GM23338 (cell line): ENCODE measurements at regions not wholly inside any gene's neighbourhood (a gene's known extent, or its start where the extent isn't known, plus 50 kb on each side); places are given as distances from the start of the nearest gene placed in this dataset.

ENCODE experiments used
- ATAC-seq: fragments of 200-7000 bp; cut with Tn5 transposase; 3 replicates; pipeline ENCODE4 v1.9.1; 2020
- DNase-seq: peaks from one replicate; pipeline ENCODE4 v3.0.0-alpha.2; 2015; ENCODE audit warnings: low spot score
- H2AFZ ChIP-seq: fragments of 200-600 bp; sonication (generic); 2 replicates; pipeline ENCODE4 v1.8.0; 2016; ENCODE audit warnings: antibody characterized with exemption, mild to moderate bottlenecking, moderate library complexity
- H3F3A ChIP-seq: fragments of 200-600 bp; sonication (generic); replicated peaks from 2 replicates; pipeline ENCODE4 v1.8.0; 2017; ENCODE audit warnings: antibody characterized with exemption, mixed run types, low read depth
- H3K27ac ChIP-seq: fragments of 200-600 bp; sonication (generic); 2 replicates; pipeline ENCODE4 v1.6.1; 2016; ENCODE audit warnings: low read depth
- H3K27me3 ChIP-seq: fragments of 200-600 bp; sonication (generic); 2 replicates; pipeline ENCODE4 v1.8.0; 2016; ENCODE audit warnings: mild to moderate bottlenecking, mixed run types, moderate library complexity; ENCODE audit not compliant: insufficient read depth
- H3K36me3 ChIP-seq: fragments of 200-600 bp; sonication (generic); 2 replicates; pipeline ENCODE4 v1.8.0; 2016; ENCODE audit warnings: mild to moderate bottlenecking; ENCODE audit not compliant: insufficient read depth
- H3K4me1 ChIP-seq: fragments of 200-600 bp; sonication (generic); 2 replicates; pipeline ENCODE4 v1.8.0; 2016; ENCODE audit warnings: mild to moderate bottlenecking, moderate library complexity; ENCODE audit not compliant: insufficient read depth
- H3K4me2 ChIP-seq: fragments of 200-600 bp; sonication (generic); 2 replicates; pipeline ENCODE4 v1.7.1; 2017; ENCODE audit warnings: mixed run types
- H3K4me3 ChIP-seq: fragments of 200-600 bp; sonication (generic); 2 replicates; pipeline ENCODE4 v1.6.1; 2016; ENCODE audit warnings: mixed run types
- H3K79me2 ChIP-seq: fragments of 200-600 bp; sonication (generic); replicated peaks from 2 replicates; pipeline ENCODE4 v1.8.0; 2017; ENCODE audit warnings: mild to moderate bottlenecking; ENCODE audit not compliant: insufficient read depth
- H3K9me2 ChIP-seq: fragments of 200-600 bp; sonication (generic); 2 replicates; pipeline ENCODE4 v1.8.0; 2017; ENCODE audit not compliant: insufficient read depth
- H4K20me1 ChIP-seq: fragments of 200-600 bp; sonication (generic); replicated peaks from 2 replicates; pipeline ENCODE4 v1.8.0; 2017; ENCODE audit warnings: mild to moderate bottlenecking; ENCODE audit not compliant: insufficient read depth
- H3K27ac Mint-ChIP-seq: 2 replicates; pipeline ENCODE4 v1.8.0; 2020; ENCODE audit warnings: inconsistent platforms, mild to moderate bottlenecking, moderate library complexity, mixed read lengths
- H3K27me3 Mint-ChIP-seq: 3 replicates; pipeline ENCODE4 v1.8.0; 2022; ENCODE audit warnings: low read depth, mild to moderate bottlenecking, moderate library complexity, mixed read lengths, inconsistent platforms; ENCODE audit not compliant: insufficient read depth, poor library complexity
- H3K36me3 Mint-ChIP-seq: 3 replicates; pipeline ENCODE4 v1.8.0; 2021; ENCODE audit warnings: low read depth, mild to moderate bottlenecking, inconsistent platforms, moderate library complexity, mixed read lengths
- H3K4me1 Mint-ChIP-seq: 3 replicates; pipeline ENCODE4 v1.8.0; 2020; ENCODE audit warnings: mild to moderate bottlenecking, inconsistent platforms, mixed read lengths
- H3K4me3 Mint-ChIP-seq: 3 replicates; pipeline ENCODE4 v1.8.0; 2021; ENCODE audit warnings: moderate library complexity, mild to moderate bottlenecking, inconsistent platforms, mixed read lengths
- H3K9me3 Mint-ChIP-seq: 3 replicates; pipeline ENCODE4 v1.8.0; 2020; ENCODE audit warnings: moderate library complexity, mild to moderate bottlenecking, inconsistent platforms, mixed read lengths
- CREB1 ChIP-seq: fragments of 250-450 bp; sonication (Bioruptor Pico); IDR thresholded peaks from 2 replicates; pipeline ENCODE4 v1.5.0; 2020; ENCODE audit warnings: low read depth, mild to moderate bottlenecking, moderate library complexity
- EZH2phosphoT487 ChIP-seq: fragments of 200-600 bp; sonication (generic); IDR thresholded peaks from one replicate; pipeline ENCODE4 v1.8.1; 2018; ENCODE audit warnings: antibody characterized with exemption; ENCODE audit not compliant: unreplicated experiment
- NANOG ChIP-seq: IDR thresholded peaks from 2 replicates; pipeline ENCODE4 v1.6.1; 2016; ENCODE audit warnings: antibody characterized with exemption, borderline replicate concordance
- POLR2AphosphoS5 ChIP-seq: IDR thresholded peaks from 2 replicates; pipeline ENCODE4 v1.6.1; 2016; ENCODE audit warnings: antibody characterized with exemption, low read depth
- STAT1 ChIP-seq: IDR thresholded peaks from one replicate; pipeline ENCODE4 v1.6.1; 2016; ENCODE audit warnings: antibody characterized with exemption; ENCODE audit not compliant: unreplicated experiment
- ZNF114 ChIP-seq: fragments of 250-450 bp; sonication (Bioruptor Pico); IDR thresholded peaks from 2 replicates; pipeline ENCODE4 v1.5.0; 2020; ENCODE audit warnings: mild to moderate bottlenecking, moderate library complexity
- TF ChIP-seq, protein P1 (sequence below): fragments of 250-450 bp; sonication (Bioruptor Pico); IDR thresholded peaks from 2 replicates; pipeline ENCODE4 v1.5.0; 2020; ENCODE audit warnings: mild to moderate bottlenecking, moderate library complexity
- TF ChIP-seq, protein P2 (sequence below), 2 experiments: fragments of 200-600 bp in 1 of 2; sonication (generic) in 1 of 2; conservative IDR thresholded peaks; 2 replicates each; pipeline versions ENCODE4 v1.5.1 to v1.6.1; 2016 to 2017; ENCODE audit warnings: antibody characterized with exemption in 2 of 2, low read depth in 2 of 2, mild to moderate bottlenecking in 2 of 2, moderate library complexity in 1 of 2

DNA sequence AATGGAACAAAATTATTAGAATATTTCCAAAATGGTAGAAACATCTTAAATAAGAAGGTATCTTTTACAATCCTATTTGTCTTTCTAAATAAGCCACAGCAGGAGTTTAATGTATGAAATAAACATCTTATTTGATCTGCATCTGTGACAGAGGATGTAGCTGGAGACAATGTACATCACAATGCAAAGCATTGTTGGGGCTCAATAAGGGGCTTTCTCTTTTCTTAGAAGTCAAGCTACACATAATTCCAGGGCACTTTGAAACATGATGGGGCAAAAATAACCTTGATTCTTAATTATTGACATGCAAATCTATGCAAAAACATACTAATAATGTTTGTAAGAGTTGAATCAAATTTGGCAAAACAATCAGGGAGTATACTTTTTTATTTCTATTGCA lies 255.1 kb downstream of the DSC3 start:
- ATAC-seq = no peak
- Mint-ChIP-seq H3K4me3 (no peak overlapping the region), H3K4me1 (peaks cover 8% of the 10 kb centered on the region), H3K27me3 (no peaks in the 10 kb centered on the region), H3K27ac (no peak overlapping the region), H3K36me3 (peaks cover 50% of the 10 kb centered on the region), H3K9me3 (peaks cover 48% of the 10 kb centered on the region)
- Histone ChIP-seq H3K4me3 (no peak overlapping the region), H3K4me2 (no peak overlapping the region), H3K4me1 (peaks cover 11% of the 10 kb centered on the region; the same call in 1 of the 2 replicates), H3K9me2 (peaks cover 6% of the 10 kb centered on the region), H3K27me3 (no peaks in the 10 kb centered on the region), H2AFZ (no peak overlapping the region), H3K27ac (no peak overlapping the region), H3F3A (no peaks in the 10 kb centered on the region), H4K20me1 (no peaks in the 10 kb centered on the region), H3K79me2 (no peaks in the 10 kb centered on the region), H3K36me3 (no peaks in the 10 kb centered on the region)
- TF ChIP-seq, protein P1, sequence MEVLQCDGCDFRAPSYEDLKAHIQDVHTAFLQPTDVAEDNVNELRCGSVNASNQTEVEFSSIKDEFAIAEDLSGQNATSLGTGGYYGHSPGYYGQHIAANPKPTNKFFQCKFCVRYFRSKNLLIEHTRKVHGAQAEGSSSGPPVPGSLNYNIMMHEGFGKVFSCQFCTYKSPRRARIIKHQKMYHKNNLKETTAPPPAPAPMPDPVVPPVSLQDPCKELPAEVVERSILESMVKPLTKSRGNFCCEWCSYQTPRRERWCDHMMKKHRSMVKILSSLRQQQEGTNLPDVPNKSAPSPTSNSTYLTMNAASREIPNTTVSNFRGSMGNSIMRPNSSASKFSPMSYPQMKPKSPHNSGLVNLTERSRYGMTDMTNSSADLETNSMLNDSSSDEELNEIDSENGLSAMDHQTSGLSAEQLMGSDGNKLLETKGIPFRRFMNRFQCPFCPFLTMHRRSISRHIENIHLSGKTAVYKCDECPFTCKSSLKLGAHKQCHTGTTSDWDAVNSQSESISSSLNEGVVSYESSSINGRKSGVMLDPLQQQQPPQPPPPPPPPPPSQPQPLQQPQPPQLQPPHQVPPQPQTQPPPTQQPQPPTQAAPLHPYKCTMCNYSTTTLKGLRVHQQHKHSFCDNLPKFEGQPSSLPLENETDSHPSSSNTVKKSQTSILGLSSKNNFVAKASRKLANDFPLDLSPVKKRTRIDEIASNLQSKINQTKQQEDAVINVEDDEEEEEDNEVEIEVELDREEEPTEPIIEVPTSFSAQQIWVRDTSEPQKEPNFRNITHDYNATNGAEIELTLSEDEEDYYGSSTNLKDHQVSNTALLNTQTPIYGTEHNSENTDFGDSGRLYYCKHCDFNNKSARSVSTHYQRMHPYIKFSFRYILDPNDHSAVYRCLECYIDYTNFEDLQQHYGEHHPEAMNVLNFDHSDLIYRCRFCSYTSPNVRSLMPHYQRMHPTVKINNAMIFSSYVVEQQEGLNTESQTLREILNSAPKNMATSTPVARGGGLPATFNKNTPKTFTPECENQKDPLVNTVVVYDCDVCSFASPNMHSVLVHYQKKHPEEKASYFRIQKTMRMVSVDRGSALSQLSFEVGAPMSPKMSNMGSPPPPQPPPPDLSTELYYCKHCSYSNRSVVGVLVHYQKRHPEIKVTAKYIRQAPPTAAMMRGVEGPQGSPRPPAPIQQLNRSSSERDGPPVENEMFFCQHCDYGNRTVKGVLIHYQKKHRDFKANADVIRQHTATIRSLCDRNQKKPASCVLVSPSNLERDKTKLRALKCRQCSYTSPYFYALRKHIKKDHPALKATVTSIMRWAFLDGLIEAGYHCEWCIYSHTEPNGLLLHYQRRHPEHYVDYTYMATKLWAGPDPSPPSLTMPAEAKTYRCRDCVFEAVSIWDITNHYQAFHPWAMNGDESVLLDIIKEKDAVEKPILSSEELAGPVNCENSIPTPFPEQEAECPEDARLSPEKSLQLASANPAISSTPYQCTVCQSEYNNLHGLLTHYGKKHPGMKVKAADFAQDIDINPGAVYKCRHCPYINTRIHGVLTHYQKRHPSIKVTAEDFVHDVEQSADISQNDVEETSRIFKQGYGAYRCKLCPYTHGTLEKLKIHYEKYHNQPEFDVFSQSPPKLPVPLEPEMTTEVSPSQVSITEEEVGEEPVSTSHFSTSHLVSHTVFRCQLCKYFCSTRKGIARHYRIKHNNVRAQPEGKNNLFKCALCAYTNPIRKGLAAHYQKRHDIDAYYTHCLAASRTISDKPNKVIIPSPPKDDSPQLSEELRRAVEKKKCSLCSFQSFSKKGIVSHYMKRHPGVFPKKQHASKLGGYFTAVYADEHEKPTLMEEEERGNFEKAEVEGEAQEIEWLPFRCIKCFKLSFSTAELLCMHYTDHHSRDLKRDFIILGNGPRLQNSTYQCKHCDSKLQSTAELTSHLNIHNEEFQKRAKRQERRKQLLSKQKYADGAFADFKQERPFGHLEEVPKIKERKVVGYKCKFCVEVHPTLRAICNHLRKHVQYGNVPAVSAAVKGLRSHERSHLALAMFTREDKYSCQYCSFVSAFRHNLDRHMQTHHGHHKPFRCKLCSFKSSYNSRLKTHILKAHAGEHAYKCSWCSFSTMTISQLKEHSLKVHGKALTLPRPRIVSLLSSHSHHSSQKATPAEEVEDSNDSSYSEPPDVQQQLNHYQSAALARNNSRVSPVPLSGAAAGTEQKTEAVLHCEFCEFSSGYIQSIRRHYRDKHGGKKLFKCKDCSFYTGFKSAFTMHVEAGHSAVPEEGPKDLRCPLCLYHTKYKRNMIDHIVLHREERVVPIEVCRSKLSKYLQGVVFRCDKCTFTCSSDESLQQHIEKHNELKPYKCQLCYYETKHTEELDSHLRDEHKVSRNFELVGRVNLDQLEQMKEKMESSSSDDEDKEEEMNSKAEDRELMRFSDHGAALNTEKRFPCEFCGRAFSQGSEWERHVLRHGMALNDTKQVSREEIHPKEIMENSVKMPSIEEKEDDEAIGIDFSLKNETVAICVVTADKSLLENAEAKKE (CRISPR knock-in tag) = no peak
- TF ChIP-seq ZNF114 (CRISPR knock-in tag) (no peak), NANOG (peak; percentile 97), POLR2AphosphoS5 (no peak), CREB1 (CRISPR knock-in tag) (0 out of 2 replicates have a peak, but pooled peaks have one; percentile 15)
- peak; percentile 21 for DNase-seq

DNA sequence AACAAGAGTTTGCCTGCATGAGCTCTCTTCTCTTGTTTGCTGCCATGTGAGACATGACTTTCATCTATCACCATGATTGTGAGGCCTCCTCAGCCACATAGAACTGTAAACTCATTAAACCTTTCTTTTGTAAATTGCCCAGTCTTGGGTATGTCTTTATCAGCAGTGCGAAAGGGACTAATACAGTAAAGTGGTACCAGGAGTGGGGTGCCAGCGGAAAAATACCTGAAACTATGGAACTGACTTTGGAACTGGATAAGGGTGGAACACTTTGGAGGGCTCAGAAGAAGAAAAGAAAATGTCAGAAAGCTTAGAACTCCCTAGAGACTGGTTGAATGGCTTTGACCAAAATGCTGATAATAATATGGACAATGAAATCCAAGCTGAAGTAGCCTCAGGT lies 260.9 kb downstream of the DSC3 start:
- Mint-ChIP-seq H3K4me3 (no peak overlapping the region), H3K36me3 (peaks cover 58% of the 10 kb centered on the region), H3K27ac (no peak overlapping the region), H3K4me1 (peaks cover 1% of the 10 kb centered on the region; the same call in 2 of the 3 replicates), H3K9me3 (peaks cover 57% of the 10 kb centered on the region), H3K27me3 (no peaks in the 10 kb centered on the region)
- Histone ChIP-seq H3K27ac (no peak overlapping the region), H3K4me2 (no peak overlapping the region), H4K20me1 (no peaks in the 10 kb centered on the region), H3K4me3 (no peak overlapping the region), H3K27me3 (no peaks in the 10 kb centered on the region), H2AFZ (no peak overlapping the region), H3K4me1 (0 out of 2 replicates have a peak, but pooled peaks cover 3% of the 10 kb centered on the region), H3F3A (no peaks in the 10 kb centered on the region), H3K9me2 (no peaks in the 10 kb centered on the region; the same call in 1 of the 2 replicates), H3K36me3 (peaks cover 3% of the 10 kb centered on the region; the same call in 1 of the 2 replicates), H3K79me2 (no peaks in the 10 kb centered on the region)
- DNase-seq (no peak), ATAC-seq (no peak)
- no peak for TF ChIP-seq POLR2AphosphoS5
- no peak for TF ChIP-seq NANOG
- no peak for TF ChIP-seq EZH2phosphoT487
- TF ChIP-seq STAT1 = no peak
- TF ChIP-seq, protein P2, sequence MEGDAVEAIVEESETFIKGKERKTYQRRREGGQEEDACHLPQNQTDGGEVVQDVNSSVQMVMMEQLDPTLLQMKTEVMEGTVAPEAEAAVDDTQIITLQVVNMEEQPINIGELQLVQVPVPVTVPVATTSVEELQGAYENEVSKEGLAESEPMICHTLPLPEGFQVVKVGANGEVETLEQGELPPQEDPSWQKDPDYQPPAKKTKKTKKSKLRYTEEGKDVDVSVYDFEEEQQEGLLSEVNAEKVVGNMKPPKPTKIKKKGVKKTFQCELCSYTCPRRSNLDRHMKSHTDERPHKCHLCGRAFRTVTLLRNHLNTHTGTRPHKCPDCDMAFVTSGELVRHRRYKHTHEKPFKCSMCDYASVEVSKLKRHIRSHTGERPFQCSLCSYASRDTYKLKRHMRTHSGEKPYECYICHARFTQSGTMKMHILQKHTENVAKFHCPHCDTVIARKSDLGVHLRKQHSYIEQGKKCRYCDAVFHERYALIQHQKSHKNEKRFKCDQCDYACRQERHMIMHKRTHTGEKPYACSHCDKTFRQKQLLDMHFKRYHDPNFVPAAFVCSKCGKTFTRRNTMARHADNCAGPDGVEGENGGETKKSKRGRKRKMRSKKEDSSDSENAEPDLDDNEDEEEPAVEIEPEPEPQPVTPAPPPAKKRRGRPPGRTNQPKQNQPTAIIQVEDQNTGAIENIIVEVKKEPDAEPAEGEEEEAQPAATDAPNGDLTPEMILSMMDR (conservative IDR thresholded peaks at IDR 0.05; ENCODE audit: low read depth in 2 of 2) = no peak
